Nephron (organoid): ENCODE measurements at regions not wholly inside any gene's neighbourhood (a gene's known extent, or its start where the extent isn't known, plus 50 kb on each side); places are given as distances from the start of the nearest gene placed in this dataset.

ENCODE experiments used
- H3K27ac Mint-ChIP-seq, 3 experiments: 2 replicates each; pipeline ENCODE4 v1.8.0; 2020; ENCODE audit warnings: mixed read lengths in 3 of 3, mild to moderate bottlenecking in 2 of 3, moderate library complexity in 1 of 3
- H3K27me3 Mint-ChIP-seq: 2 replicates; pipeline ENCODE4 v1.8.0; 2021; ENCODE audit warnings: low read depth, mild to moderate bottlenecking, moderate library complexity, mixed read lengths
- H3K36me3 Mint-ChIP-seq: 2 replicates; pipeline ENCODE4 v1.8.0; 2020; ENCODE audit warnings: low read depth, mixed read lengths
- H3K4me1 Mint-ChIP-seq: 2 replicates; pipeline ENCODE4 v1.8.0; 2020; ENCODE audit warnings: mixed read lengths
- H3K4me3 Mint-ChIP-seq, 3 experiments: 2 replicates each; pipeline ENCODE4 v1.8.0; 2020; ENCODE audit warnings: mild to moderate bottlenecking in 3 of 3, mixed read lengths in 3 of 3, moderate library complexity in 2 of 3
- H3K9me3 Mint-ChIP-seq: 2 replicates; pipeline ENCODE4 v1.8.0; 2020; ENCODE audit warnings: mixed read lengths
- CTCF ChIP-seq, 3 experiments: fragments of 200-600 bp; sonication (generic); IDR thresholded peaks; one replicate each; pipeline ENCODE4 v1.5.0; 2021; ENCODE audit warnings: antibody characterized with exemption in 3 of 3; ENCODE audit not compliant: unreplicated experiment in 3 of 3

GRCh38 chr7:118052336-118052735 is 131.6 kb upstream of the LSM8 start:
- Mint-ChIP-seq H3K9me3 (no peaks in the 10 kb centered on the region), H3K27ac (no peak overlapping the region), H3K36me3 (no peaks in the 10 kb centered on the region), H3K4me3 (no peak overlapping the region), H3K27me3 (peaks cover 4% of the 10 kb centered on the region), H3K4me1 (no peaks in the 10 kb centered on the region)
- no peak for TF ChIP-seq CTCF (IDR thresholded peaks at IDR 0.05; ENCODE audit: unreplicated experiment in 3 of 3)

DNA sequence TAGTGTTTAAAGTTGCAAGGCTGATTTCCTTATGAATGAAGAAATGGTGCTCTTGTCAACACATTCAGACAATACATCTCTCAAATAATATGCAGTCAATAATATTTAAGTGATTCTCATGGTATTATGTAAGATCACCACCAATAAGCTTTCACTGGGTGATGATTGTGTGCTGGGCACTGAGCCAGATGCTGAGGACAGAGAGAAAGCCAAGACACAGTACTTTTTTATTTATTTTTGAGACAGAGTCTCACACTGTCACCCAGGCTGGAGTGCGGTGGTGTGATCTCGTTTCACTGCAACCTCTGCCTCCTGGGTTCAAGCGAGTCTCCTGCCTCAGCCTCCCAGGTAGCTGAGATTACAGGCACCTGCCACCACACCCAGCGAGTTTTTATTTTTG is 130.6 kb upstream of the LSM8 start:
- no peaks in the 10 kb centered on the region for H3K4me1 Mint-ChIP-seq
- no peaks in the 10 kb centered on the region for H3K36me3 Mint-ChIP-seq
- peaks cover 5% of the 10 kb centered on the region for H3K27me3 Mint-ChIP-seq
- no peak for TF ChIP-seq CTCF (IDR thresholded peaks at IDR 0.05; ENCODE audit: unreplicated experiment in 3 of 3)
- H3K9me3 Mint-ChIP-seq, result no peaks in the 10 kb centered on the region
- no peak overlapping the region for H3K27ac Mint-ChIP-seq
- H3K4me3 Mint-ChIP-seq, result no peak overlapping the region

DNA sequence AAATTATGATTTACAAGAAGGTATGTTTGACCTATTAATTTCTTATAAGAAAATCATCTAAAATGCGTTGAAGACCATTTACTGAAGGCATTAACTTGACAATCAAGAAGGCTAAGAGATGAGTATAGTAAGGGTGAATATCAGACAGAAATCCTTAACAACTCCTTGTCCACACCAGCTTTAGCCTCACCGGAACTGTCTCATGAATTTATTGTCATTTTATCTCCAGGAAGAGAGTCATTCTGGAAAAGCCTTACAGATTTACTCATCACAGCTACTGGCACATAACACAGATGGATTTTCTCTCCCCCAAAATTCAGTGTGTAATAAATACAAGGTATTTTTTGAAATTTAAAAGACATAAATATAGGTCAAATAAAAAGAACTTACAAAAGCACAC is 129.4 kb upstream of the LSM8 start:
- Mint-ChIP-seq H3K27me3 (peaks cover 5% of the 10 kb centered on the region), H3K4me3 (no peak overlapping the region), H3K36me3 (no peaks in the 10 kb centered on the region), H3K27ac (no peak overlapping the region), H3K4me1 (no peaks in the 10 kb centered on the region), H3K9me3 (no peaks in the 10 kb centered on the region)
- TF ChIP-seq CTCF (IDR thresholded peaks at IDR 0.05; ENCODE audit: unreplicated experiment in 3 of 3), result no peak

DNA sequence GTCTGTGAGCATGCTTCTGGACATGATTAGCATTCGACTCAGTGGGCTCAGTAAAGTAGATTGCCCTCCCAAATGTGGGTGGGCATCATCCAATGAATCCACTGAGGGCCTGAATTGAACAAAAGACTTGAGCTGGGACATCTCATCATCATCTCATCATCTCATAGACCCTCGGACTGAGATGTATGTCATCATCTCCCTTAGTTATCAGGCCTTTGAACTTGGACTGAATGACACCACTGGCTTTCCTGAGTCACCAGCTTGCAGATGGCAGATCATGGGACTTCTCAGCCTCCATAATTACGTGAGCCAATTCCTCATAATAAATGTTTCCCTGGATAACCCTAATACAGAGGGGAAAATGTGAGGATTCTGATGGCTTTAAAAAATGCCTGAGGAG is 128.3 kb upstream of the LSM8 start:
- TF ChIP-seq CTCF (IDR thresholded peaks at IDR 0.05; ENCODE audit: unreplicated experiment in 3 of 3), result no peak
- H3K27me3 Mint-ChIP-seq, result peaks cover 5% of the 10 kb centered on the region
- no peak overlapping the region for H3K27ac Mint-ChIP-seq
- no peak overlapping the region for H3K4me3 Mint-ChIP-seq
- H3K9me3 Mint-ChIP-seq, result no peaks in the 10 kb centered on the region
- no peaks in the 10 kb centered on the region for H3K4me1 Mint-ChIP-seq
- H3K36me3 Mint-ChIP-seq, result no peaks in the 10 kb centered on the region

- Mint-ChIP-seq H3K27ac (no peak overlapping the region), H3K27me3 (peaks cover 12% of the 10 kb centered on the region), H3K4me1 (peaks cover 5% of the 10 kb centered on the region), H3K36me3 (no peaks in the 10 kb centered on the region), H3K9me3 (no peaks in the 10 kb centered on the region), H3K4me3 (no peak overlapping the region)
- no peak for TF ChIP-seq CTCF (IDR thresholded peaks at IDR 0.05; ENCODE audit: unreplicated experiment in 3 of 3)
These were observed 126.6 kb upstream of the LSM8 start for GRCh38 chr7:118057404-118057803.

DNA sequence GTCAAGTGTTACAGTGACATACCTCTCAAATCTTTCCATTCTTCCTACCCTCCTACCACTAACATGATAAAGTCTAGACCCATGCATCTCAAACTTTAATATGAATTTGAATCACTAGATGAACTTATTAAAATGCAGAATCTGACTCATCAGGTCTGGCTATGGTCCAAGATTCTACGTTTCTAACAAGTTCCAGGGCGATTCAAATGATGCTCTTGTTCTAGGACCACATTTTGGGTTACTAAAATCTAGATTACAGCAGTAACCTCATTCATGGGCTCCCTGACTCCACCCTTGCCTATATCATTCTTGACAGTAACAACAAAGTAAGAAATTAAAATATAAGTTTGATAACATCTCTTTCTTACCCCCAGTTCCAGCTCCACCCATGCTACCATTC is 124.8 kb upstream of the LSM8 start:
- no peak for TF ChIP-seq CTCF (IDR thresholded peaks at IDR 0.05; ENCODE audit: unreplicated experiment in 3 of 3)
- H3K27ac Mint-ChIP-seq, result no peak overlapping the region

More for the DNA sequence above, 124.8 kb upstream of the LSM8 start:
- no peaks in the 10 kb centered on the region for H3K36me3 Mint-ChIP-seq
- peaks cover 9% of the 10 kb centered on the region for H3K4me1 Mint-ChIP-seq
- no peaks in the 10 kb centered on the region for H3K9me3 Mint-ChIP-seq
- H3K27me3 Mint-ChIP-seq, result peaks cover 12% of the 10 kb centered on the region
- H3K4me3 Mint-ChIP-seq, result no peak overlapping the region
